SK-N-SH (cell line): ENCODE measurements at regions not wholly inside any gene's neighbourhood (a gene's known extent, or its start where the extent isn't known, plus 50 kb on each side); places are given as distances from the start of the nearest gene placed in this dataset.

Experiments used
- CTCF ChIP-seq: fragments of 200-600 bp; sonication (generic); IDR thresholded peaks from 2 replicates; pipeline ENCODE4 v1.6.1; 2017; ENCODE audit warnings: antibody characterized with exemption, mild to moderate bottlenecking, moderate library complexity
- ELF1 ChIP-seq: IDR thresholded peaks from 2 replicates; pipeline ENCODE4 v1.4.0; 2012
- EP300 ChIP-seq, 2 experiments: IDR thresholded peaks; 2 replicates each; pipeline versions ENCODE4 v1.4.0 to v1.6.1; 2012; ENCODE audit warnings: borderline replicate concordance in 1 of 2, low read depth in 1 of 2, low read length in 1 of 2
- EZH2phosphoT487 ChIP-seq: fragments of 200-600 bp; sonication (generic); IDR thresholded peaks from 2 replicates; pipeline ENCODE4 v1.6.1; 2017; ENCODE audit warnings: low read depth, mixed run types, mild to moderate bottlenecking, antibody characterized with exemption, moderate library complexity, borderline replicate concordance
- MAX ChIP-seq: IDR thresholded peaks from 2 replicates; pipeline ENCODE4 v1.4.0; 2012; ENCODE audit warnings: low read depth
- MEF2A ChIP-seq: IDR thresholded peaks from 2 replicates; pipeline ENCODE4 v1.4.0; 2012; ENCODE audit warnings: low read depth, borderline replicate concordance
- PBX3 ChIP-seq: IDR thresholded peaks from 2 replicates; pipeline ENCODE4; 2012
- RAD21 ChIP-seq: IDR thresholded peaks from 2 replicates; pipeline ENCODE4 v1.6.1; 2012; ENCODE audit warnings: mild to moderate bottlenecking, low read length
- RCOR1 ChIP-seq: fragments of 150-350 bp; IDR thresholded peaks from 2 replicates; pipeline ENCODE4 v1.6.1; 2017; ENCODE audit warnings: antibody characterized with exemption, low read length
- REST ChIP-seq: IDR thresholded peaks from 2 replicates; pipeline ENCODE4 v1.6.1; 2012; ENCODE audit warnings: mild to moderate bottlenecking, low read depth, low read length, moderate library complexity
- SIN3A ChIP-seq: IDR thresholded peaks from 2 replicates; pipeline ENCODE4 v1.6.1; 2012; ENCODE audit warnings: low read depth, mild to moderate bottlenecking, low read length, moderate library complexity, borderline replicate concordance
- SMC3 ChIP-seq: IDR thresholded peaks from 2 replicates; pipeline ENCODE4 v1.6.1; 2012; ENCODE audit warnings: low read depth, low read length, improper control_type of control experiment
- YY1 ChIP-seq: IDR thresholded peaks from 2 replicates; pipeline ENCODE4 v1.4.0; 2012; ENCODE audit warnings: low read depth, mild to moderate bottlenecking

- TF ChIP-seq RAD21 (no peak), CTCF (no peak), ELF1 (no peak), YY1 (no peak), EZH2phosphoT487 (no peak), MAX (no peak), SIN3A (no peak), MEF2A (no peak), PBX3 (no peak), RCOR1 (no peak), EP300 (IDR thresholded peaks at IDR 0.05; ENCODE audit: borderline replicate concordance in 1 of 2, low read depth in 1 of 2, low read length in 1 of 2) (no peak), REST (no peak), SMC3 (no peak)
Observed at GRCh38 chr3:25376340-25376739, 51.7 kb upstream of the RARB start.
